IPS DF 4.7 (cell line): ENCODE measurements at regions not wholly inside any gene's neighbourhood (a gene's known extent, or its start where the extent isn't known, plus 50 kb on each side); places are given as distances from the start of the nearest gene placed in this dataset.
A peak's percentile ranks its signal among the peaks of the same experiment; 100 is the strongest.

Experiments used
- DNase-seq: peaks from one replicate; pipeline ENCODE4 v3.0.0-alpha.2; 2013; ENCODE audit warnings: low spot score; ENCODE audit errors: extremely low read depth

GRCh38 chr2:8170552-8171327, 511.1 kb upstream of the ID2 start:
- DNase-seq, result no peak

GRCh38 chr2:8171608-8172007, 510.2 kb upstream of the ID2 start:
- no peak for DNase-seq

GRCh38 chr2:8172661-8173060, 509.2 kb upstream of the ID2 start:
- no peak for DNase-seq

- DNase-seq, result no peak
These were observed 507.1 kb upstream of the ID2 start for GRCh38 chr2:8174641-8175257.

- DNase-seq, result no peak
These were observed 505.0 kb upstream of the ID2 start for GRCh38 chr2:8176887-8177286.

GRCh38 chr2:8177566-8177965, 504.3 kb upstream of the ID2 start:
- no peak for DNase-seq

- DNase-seq, result no peak
These were observed 502.9 kb upstream of the ID2 start for GRCh38 chr2:8178911-8179310.

- DNase-seq, result no peak
These were observed 492.5 kb upstream of the ID2 start for GRCh38 chr2:8189316-8189715.

GRCh38 chr2:8190279-8190678, 491.6 kb upstream of the ID2 start:
- DNase-seq, result no peak

- DNase-seq, result no peak
These were observed 490.4 kb upstream of the ID2 start for GRCh38 chr2:8191427-8191826.

- DNase-seq, result no peak
These were observed 488.7 kb upstream of the ID2 start for GRCh38 chr2:8193146-8193545.

GRCh38 chr2:8193686-8194615, 487.9 kb upstream of the ID2 start:
- peak; percentile 56 for DNase-seq

GRCh38 chr2:8195784-8196183, 486.1 kb upstream of the ID2 start:
- DNase-seq, result no peak

- no peak for DNase-seq
These were observed 485.5 kb upstream of the ID2 start for GRCh38 chr2:8196316-8196715.

GRCh38 chr2:8197101-8197500, 484.8 kb upstream of the ID2 start:
- DNase-seq, result no peak

- no peak for DNase-seq
These were observed 484.0 kb upstream of the ID2 start for GRCh38 chr2:8197825-8198224.

- DNase-seq, result no peak
These were observed 483.0 kb upstream of the ID2 start for GRCh38 chr2:8198766-8199382.

- no peak for DNase-seq
These were observed 479.7 kb upstream of the ID2 start for GRCh38 chr2:8202132-8202531.

- no peak for DNase-seq
These were observed 478.5 kb upstream of the ID2 start for GRCh38 chr2:8203364-8203763.

- DNase-seq, result no peak
These were observed 477.1 kb upstream of the ID2 start for GRCh38 chr2:8204711-8205110.

GRCh38 chr2:8209494-8209893, 472.4 kb upstream of the ID2 start:
- DNase-seq, result no peak

GRCh38 chr2:8211384-8211783, 470.5 kb upstream of the ID2 start:
- no peak for DNase-seq
